ENCODE measurements at regions not wholly inside any gene's neighbourhood (a gene's known extent, or its start where the extent isn't known, plus 50 kb on each side); places are given as distances from the start of the nearest gene placed in this dataset.

- TF ChIP-seq ZNF274 (IDR thresholded peaks at IDR 0.05; ENCODE audit: low read depth, low read length), result no peak
- no peak overlapping the region for H3K4me3 ChIP-seq (ENCODE audit: low read length)
Measured at GRCh38 chr2:128389388-128390086, 70.9 kb upstream of the HS6ST1 start.

- TF ChIP-seq ZNF274 (IDR thresholded peaks at IDR 0.05; ENCODE audit: low read depth, low read length), result no peak
- no peak overlapping the region for H3K4me3 ChIP-seq (ENCODE audit: low read length)
Measured at GRCh38 chr2:128390256-128390990, 71.8 kb upstream of the HS6ST1 start.

GRCh38 chr2:128390991-128391630 is 72.4 kb upstream of the HS6ST1 start:
- no peak overlapping the region for H3K4me3 ChIP-seq (ENCODE audit: low read length)
- no peak for TF ChIP-seq ZNF274 (IDR thresholded peaks at IDR 0.05; ENCODE audit: low read depth, low read length)

- no peak overlapping the region for H3K4me3 ChIP-seq (ENCODE audit: low read length)
- no peak for TF ChIP-seq ZNF274 (IDR thresholded peaks at IDR 0.05; ENCODE audit: low read depth, low read length)
Measured at GRCh38 chr2:128391679-128392078, 73.0 kb upstream of the HS6ST1 start.

GRCh38 chr2:128392207-128392606 is 73.5 kb upstream of the HS6ST1 start:
- no peak for TF ChIP-seq ZNF274 (IDR thresholded peaks at IDR 0.05; ENCODE audit: low read depth, low read length)
- H3K4me3 ChIP-seq (ENCODE audit: low read length), result no peak overlapping the region

- H3K4me3 ChIP-seq (ENCODE audit: low read length), result no peak overlapping the region
- no peak for TF ChIP-seq ZNF274 (IDR thresholded peaks at IDR 0.05; ENCODE audit: low read depth, low read length)
Measured at GRCh38 chr2:128394007-128394730, 75.5 kb upstream of the HS6ST1 start.

- TF ChIP-seq ZNF274 (IDR thresholded peaks at IDR 0.05; ENCODE audit: low read depth, low read length), result no peak
- H3K4me3 ChIP-seq (ENCODE audit: low read length), result no peak overlapping the region
Measured at GRCh38 chr2:128395196-128395595, 76.5 kb upstream of the HS6ST1 start.

- TF ChIP-seq ZNF274 (IDR thresholded peaks at IDR 0.05; ENCODE audit: low read depth, low read length), result no peak
- H3K4me3 ChIP-seq (ENCODE audit: low read length), result no peak overlapping the region
Measured at GRCh38 chr2:128395640-128396499, 77.2 kb upstream of the HS6ST1 start.

GRCh38 chr2:128396500-128396891 is 77.8 kb upstream of the HS6ST1 start:
- no peak for TF ChIP-seq ZNF274 (IDR thresholded peaks at IDR 0.05; ENCODE audit: low read depth, low read length)
- no peak overlapping the region for H3K4me3 ChIP-seq (ENCODE audit: low read length)

- H3K4me3 ChIP-seq (ENCODE audit: low read length), result no peak overlapping the region
- TF ChIP-seq ZNF274 (IDR thresholded peaks at IDR 0.05; ENCODE audit: low read depth, low read length), result no peak
Measured at GRCh38 chr2:128396946-128397345, 78.3 kb upstream of the HS6ST1 start.

- TF ChIP-seq ZNF274 (IDR thresholded peaks at IDR 0.05; ENCODE audit: low read depth, low read length), result no peak
- H3K4me3 ChIP-seq (ENCODE audit: low read length), result no peak overlapping the region
Measured at GRCh38 chr2:128399256-128399655, 80.6 kb upstream of the HS6ST1 start.

- TF ChIP-seq ZNF274 (IDR thresholded peaks at IDR 0.05; ENCODE audit: low read depth, low read length), result no peak
- no peak overlapping the region for H3K4me3 ChIP-seq (ENCODE audit: low read length)
Measured at GRCh38 chr2:128399690-128400291, 81.1 kb upstream of the HS6ST1 start.

GRCh38 chr2:128401680-128402079 is 83.0 kb upstream of the HS6ST1 start:
- no peak for TF ChIP-seq ZNF274 (IDR thresholded peaks at IDR 0.05; ENCODE audit: low read depth, low read length)
- H3K4me3 ChIP-seq (ENCODE audit: low read length), result no peak overlapping the region

Data from GM08714 (cell line).